GM19468 (cell line): ENCODE measurements at regions not wholly inside any gene's neighbourhood (a gene's known extent, or its start where the extent isn't known, plus 50 kb on each side); places are given as distances from the start of the nearest gene placed in this dataset.
"Not testable (repeated sequence)": the region's sequence is repeated elsewhere in the genome, so short reads cannot be mapped to it uniquely, and the experiment has no call there.

Experiments
- ATAC-seq: cut with Tn5 transposase; IDR thresholded peaks from one replicate; pipeline ENCODE4 v1.9.1; 2021; ENCODE audit warnings: mild to moderate bottlenecking, moderate library complexity, moderate number of reproducible peaks; ENCODE audit not compliant: unreplicated experiment; ENCODE audit errors: extremely low read depth

DNA sequence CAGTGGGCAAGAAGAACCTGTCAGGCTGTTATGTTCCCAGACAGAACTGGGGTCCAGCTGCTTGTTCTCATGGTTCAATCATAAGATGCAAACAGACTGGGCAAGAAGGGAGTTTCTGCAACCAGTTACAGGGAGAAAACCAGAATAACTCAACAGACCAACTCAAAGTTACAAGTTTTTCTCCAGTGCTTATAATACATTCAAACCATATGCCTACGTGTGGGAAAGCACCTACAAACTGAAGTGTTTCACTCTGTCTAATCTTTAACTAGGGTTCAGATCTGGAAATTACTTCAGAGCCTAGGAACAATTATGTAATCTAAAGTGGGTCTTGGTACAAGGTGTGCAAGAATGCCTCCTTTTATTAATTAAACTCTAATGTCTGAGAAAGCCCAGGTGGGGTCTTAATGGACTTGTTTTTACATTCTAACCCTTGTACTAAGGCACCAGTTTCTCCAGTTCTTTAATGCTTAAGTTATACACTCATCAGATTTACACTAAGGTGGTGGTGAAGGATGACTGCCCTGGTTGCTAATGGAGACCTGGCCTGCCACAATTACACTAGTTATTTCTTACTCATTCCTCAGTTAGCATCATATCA is 951.9 kb downstream of the TSN start:
- ATAC-seq, result peak; percentile 78

DNA sequence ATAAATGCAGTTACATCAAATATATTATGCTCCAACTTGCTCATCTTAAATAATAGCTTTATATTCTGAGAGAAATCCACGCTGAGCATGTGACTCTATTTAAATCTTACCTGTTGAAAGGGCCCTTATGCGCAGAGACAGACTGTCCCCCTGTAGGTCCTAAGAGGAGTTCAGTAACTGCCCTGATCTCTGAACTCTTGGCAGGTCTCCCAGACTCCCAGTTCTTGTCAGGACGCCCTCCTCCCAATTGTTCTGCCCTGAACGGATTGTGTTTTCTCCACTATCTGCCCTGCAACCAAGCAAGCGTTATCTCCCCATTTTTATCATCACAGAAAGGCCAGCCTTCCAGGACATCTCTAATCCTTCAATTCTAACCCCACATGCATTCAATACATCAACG is 954.6 kb downstream of the TSN start:
- ATAC-seq, result no peak

DNA sequence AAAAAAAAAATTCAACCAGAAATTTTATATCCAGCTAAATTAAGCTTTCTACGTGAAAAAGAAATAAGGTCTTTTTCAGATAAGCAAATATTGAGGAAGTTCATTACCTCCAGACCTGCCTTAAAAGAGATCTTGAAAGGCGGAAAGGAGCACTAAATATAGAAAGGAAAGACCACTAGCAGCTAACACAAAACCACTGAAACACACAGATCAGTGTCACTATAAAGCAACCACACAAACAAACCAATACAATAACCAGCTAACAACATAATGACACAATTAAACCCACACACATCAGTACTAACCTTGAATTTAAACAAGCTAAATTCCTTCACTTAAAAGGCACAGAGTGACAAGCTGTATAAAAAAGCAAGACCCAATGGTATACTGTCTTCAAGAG is 958.3 kb downstream of the TSN start:
- no peak for ATAC-seq

DNA sequence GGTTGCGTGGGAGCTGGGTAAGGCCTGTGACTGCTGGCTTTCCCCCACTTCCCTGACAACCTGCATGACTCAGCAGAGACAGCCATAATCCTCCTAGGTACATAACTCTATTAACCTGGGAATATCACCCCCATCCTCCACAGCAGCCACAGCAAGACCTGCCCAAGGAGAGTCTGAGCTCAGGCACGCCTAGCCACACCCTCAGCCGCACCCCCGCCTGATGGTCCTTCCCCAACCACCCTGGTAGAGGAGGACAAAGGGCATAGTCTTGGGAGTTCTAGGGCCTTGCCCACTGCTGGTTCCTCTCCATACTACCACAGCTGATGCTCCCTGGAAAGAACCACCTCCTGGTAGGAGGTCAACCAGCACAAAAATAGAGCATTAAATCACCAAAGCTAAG is 965.4 kb downstream of the TSN start:
- not testable (repeated sequence) for ATAC-seq

DNA sequence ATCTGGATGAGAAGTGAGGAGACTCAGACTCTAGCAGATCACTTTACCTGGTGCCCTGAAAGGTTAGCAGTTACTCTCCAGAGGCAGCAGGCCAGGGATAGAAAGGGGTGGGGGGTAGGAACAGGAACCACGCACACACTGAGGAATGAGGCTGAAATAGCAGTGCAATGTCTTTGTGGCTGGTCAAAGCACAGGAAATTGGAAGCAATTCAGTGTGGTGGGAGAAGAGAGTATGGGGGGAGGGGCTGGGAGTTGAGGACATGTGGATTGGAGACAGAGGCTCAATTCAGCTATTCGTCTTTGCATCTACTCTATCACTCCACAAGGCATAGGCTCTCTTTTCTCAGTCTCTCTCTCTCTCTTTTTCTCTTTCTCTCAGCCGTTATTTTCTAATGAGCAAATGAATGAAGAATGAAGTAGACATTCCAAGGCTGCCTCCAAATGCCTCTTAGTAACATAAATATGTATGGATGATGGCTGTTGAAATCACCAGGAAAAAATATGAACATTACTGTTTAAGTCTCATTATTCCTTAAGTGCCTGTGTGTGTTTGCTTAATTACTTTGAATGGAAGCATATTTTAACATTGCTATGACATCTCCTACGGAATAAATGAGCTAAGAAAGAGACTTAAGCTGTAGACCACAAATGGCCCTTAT is 979.4 kb downstream of the TSN start:
- ATAC-seq, result no peak

DNA sequence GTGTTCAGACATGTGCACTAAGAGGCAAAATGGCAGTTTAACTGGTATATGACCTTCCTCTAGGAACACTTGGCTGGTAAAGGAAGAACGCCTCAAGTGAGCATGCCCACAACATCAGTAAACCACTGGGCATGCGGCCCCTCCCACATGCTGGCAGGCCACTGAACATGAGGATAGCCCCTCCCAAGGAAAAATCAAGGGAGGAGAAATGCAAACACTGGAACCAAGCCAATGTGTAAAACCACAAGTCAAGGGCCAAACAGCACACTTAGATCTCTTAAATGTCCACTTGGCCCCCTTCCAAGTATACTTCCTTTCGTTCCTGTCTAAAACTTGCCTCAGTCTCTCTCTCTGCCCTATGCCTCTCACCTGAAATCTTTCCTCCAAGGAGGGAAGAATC is 980.8 kb downstream of the TSN start:
- no peak for ATAC-seq

DNA sequence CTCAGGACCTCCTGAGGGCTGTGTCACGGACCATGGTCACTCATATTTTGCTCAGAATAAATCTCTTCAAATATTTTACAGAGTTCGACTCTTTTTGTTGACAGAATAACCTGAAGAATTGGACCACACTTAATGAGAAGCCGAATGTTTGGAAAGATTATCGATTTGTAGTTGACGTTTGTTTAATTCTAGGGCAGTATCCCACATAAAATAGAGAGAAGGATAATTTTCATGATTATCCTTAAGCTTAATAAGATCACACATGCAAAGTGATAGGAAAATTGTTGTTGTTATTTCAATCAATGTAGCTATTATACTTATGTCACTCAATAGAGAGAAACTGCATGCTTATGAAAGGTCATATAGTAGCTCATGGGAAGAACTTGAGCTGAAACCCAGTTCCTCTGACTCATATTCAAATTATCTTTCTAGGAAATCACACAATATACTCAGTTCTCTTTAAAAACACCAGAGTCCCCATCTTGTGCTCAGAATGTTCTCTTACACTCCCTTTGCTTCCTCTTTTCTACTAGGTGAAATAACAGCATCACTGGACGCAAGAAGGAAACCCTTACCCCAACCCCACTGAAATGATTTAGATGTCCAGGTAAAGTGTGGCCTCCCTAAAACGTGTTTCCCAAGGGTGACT is 982.1 kb downstream of the TSN start:
- peak; percentile 92 for ATAC-seq

DNA sequence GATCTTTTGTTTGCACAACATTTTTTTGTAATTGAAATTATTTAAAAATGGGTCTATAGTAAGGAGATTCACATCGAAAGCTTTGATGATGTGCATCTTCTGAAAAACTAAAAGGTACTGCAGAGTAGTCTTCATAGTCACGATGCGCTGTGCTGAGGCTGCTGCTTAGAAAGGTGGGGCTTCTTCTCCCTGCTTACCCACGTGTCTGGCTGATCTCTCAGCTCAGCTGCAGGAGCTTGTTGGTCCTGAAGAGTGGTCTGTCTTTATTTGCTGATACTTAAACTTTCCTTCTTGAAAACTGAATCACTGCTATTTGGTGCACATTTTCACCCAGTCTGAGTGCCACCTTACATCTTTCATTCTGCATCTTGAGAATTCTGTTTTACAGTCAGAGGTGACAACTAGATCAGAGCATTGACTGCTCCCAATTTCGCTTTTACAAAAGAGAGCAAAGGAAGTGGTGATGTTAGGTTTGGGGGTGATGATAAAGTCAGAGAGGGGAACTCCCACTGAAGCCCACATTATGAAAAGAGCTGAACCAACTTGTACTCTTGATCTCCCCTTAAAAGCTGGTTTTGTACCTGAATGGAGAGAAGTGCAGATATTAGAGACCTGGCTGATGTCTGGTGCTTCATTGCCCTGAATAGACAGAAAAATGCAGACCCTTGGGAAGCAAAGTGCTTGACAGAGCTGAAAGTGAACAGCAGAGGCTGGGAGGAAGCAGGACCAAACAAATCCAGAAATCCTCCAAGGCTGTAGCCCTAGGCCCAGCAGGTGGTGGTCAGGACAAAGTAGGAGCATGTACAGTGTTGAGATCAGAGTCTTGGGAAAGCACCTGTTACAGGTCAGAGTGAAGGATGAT is 984.5 kb downstream of the TSN start:
- no peak for ATAC-seq

DNA sequence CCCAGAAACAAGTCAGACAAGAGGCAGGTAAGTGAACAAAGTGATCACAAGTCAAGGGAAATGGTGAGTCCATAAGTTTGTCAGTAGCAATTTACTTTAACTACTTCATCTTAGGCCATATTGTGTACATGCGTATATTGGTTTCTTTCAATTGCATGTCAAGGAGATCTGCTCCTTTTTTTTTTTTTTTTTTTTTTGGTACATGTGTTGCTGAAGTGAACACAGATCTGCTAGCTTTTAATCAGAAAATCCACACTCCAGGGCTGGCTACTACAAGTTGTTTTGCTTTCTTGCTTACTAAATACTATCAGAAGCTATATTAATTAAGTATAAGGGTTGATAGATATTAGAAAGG is 985.1 kb downstream of the TSN start:
- ATAC-seq, result no peak

DNA sequence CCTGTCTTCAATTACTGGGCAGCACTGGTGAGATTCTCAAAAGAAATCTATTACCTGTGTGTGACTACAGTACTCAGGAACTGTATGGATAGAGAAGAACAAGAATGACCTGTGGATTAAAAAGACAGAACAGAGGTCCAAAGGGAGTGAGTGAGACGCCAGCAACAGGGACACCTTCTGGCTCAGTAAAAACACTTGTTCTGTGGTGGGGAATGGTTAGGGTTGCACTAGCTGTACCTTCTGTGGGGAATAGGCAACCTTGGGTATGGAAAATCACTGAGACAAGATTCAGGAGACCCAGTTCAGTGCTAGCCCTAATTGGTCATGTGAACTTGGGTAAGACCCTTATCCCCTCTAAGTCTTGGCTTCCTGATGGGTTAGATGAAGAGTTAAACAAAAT is 986.0 kb downstream of the TSN start:
- no peak for ATAC-seq

DNA sequence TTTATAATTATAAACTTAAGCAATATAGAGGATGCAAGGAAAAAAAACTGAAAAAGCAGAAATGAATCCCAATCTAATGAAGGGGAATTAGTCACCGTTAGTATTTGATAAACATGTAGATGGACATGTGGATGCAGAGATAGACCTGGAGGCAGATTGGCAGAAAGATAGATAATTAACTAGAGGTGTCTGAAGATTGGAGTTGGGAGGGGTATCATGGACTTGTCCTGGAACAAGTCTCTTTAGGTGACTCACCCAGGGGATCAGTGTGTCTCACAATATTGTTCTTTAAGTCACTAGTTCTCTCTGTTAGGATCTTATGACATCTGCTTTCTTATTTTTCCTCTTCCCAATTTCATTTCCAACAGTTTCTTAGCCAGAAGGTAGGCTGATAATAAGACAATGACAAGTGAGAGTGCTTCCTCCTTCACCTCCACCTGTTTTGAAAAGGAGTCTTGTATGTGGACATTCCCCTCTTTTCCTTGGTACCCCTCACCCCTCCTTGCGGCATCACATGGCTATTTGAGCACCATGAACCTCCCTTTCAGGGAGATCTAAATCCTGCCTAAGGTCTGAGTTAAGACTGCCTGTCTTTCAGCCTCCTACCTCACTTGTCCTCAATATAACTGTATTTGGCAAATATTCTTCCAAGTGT is 987.7 kb downstream of the TSN start:
- ATAC-seq, result no peak

DNA sequence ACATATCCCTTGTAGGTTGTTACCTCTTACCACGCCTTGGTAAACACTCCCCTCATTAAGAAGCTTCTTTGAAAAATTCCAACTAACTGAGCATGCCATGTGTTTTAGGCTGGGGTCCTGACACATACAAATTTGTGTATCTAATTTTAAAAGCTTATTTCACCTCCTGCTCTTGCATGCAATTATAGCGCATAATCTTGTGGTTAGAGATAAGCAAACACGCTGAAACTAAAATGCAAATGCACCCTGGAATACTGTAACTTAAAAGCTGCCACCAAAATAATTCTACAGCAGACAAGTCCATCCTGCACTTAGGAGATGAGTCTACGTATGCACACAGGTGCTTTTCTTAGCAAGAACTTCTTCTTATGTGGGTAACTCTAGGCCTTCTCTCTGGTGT is 990.2 kb downstream of the TSN start:
- ATAC-seq, result no peak

DNA sequence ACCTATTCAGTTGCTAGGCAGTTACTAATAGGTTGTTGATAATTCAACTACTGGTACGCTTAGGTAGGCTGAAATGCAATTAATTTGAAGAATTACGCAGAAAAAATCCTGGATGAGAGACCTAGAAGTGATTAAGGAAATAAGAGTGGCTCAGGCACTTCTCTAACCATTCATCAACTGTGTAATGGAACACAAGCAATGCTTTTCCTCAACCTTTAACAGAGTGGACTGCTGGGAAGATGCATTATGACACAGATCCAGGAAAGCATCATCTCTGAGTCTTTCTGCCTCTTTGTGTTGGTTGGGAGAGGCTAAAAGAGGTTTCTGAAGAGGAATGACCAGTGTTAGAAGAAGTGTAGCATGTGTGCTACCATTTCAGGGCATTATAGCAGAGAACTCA is 992.2 kb downstream of the TSN start:
- ATAC-seq, result no peak

DNA sequence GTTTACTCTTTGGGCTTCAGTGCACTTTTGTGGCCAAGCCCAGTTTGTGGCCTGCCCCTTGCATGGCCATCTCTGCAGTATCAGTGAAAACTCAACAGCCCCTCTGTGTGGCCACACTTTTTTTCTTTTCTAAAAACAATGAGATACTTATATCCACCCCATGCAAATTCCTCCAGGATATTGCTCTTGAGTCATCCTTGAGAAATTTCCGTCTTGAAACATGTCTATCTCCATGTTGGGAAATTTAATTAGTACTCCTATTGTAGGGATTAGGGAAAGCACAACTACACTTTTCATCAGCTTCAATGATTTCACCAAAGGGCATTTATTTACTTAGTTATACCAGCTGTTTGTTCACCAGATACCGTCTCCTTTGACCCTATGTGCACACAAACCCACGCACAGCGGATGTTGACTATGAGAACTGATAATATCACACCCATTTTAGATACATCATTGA is 993.1 kb downstream of the TSN start:
- ATAC-seq, result no peak

DNA sequence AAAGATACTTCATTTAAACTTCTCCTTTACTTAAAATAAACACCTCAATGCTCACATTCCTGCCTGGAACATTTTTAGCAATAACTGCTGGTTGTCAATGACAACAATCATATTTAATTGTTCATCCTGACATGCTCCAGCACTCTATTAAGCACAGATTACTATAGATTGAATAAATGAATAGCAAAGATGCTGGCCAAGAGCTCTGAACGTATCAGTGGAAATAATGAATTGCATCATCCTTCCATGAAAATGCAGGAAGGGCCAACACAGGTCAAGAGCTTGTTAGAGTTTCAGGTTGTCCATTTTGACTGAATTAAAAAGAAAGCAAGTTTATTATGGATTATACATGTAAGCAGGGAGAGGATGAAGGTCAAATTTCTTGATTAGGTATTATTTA is 994.0 kb downstream of the TSN start:
- ATAC-seq, result no peak

DNA sequence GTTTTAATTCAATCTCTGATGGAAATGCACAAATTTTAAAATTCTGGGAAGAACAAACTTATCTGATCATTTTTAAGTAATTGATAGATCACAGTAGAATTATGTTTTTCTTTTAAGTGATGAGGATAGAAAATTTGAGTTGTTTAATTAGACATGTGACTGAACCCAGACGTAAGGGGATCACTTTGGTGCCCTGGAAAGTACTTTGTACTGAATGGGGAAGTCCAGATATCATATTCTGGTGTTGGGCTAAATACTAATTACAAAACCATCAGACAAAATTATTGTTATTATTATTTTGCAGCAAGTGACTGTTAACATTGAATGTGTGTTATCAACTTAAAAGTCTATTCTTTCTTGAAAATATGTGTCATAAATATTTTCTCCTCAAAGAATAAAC is 994.6 kb downstream of the TSN start:
- ATAC-seq, result no peak

DNA sequence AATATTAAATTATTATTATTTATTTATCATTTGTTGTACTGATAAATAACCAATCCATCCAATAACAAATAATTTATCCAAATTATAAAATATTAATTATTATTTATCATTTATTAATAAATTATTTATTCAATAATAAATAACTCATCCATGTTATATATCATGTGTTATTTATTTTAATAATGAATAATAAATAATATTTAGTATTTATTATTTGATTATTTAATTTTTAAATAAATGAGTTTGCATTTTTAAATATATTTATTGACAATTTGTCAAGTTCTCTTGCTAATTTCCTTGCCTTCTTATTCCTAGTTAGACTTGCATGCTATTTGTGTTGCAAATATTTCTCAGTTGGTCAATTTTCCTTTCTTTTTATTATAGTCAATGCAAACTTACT is 995.4 kb downstream of the TSN start:
- ATAC-seq, result no peak

DNA sequence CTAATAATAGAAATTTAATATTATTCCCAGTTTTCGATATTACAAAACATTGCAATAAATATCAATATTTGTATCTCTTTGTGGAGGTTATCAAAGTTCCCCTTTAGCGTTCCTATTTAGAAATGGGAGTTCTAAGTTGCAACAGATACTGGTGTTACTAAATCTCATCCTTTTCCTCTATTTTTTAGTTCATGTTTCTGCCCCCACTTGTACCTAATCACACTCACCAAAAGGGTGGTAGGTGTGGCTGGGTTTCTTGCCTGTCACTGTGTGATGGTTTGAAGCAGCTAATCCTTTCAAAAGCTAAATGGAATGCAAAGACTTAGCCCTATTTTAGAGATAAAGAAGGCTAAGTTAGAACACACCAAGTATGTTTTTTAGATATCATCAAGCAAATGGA is 997.9 kb downstream of the TSN start:
- no peak for ATAC-seq

DNA sequence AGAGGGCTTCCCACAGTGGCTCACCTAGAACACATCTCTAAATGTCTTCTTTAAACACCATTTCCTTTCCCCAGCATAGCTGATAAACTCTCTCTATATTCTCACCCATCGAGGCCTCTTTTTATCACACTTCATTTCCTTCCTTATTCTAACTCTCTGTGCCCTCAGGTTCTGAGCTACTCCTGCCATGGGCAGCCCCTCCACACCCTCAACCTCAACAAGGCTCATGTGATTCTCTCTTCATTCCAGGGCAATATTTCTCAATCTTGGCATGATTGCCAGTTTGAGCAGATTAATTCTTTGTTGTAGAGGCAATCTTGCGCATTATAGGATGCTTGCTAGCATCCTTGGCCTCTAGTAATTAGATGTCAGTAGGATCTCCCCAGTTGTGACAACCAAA is 999.1 kb downstream of the TSN start:
- no peak for ATAC-seq

DNA sequence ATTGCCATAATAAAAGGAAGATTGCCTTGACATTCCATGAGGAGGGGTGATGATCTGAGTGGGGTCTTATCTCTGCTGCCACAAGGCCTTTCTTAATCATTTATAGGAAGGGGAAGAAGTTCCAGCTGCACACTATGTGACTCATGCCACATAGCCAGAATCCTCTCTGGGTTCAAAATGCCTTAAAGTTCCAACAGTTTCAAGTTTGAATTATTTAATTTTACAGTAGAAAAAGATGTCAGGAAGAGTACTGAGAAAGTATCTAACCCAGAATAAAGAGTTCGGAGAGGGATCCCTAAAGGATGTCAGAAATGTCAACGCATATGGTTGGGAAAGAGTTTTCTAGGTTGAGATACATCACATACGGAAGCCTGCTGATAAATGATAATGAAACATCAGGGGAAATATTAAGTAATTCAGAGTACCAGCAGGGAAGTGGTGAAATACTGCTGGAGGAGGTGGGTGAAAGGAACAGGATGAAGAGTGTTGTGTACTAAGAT is 999.9 kb downstream of the TSN start:
- ATAC-seq, result no peak
